ENCODE measurements at regions not wholly inside any gene's neighbourhood (a gene's known extent, or its start where the extent isn't known, plus 50 kb on each side); places are given as distances from the start of the nearest gene placed in this dataset.

DNA sequence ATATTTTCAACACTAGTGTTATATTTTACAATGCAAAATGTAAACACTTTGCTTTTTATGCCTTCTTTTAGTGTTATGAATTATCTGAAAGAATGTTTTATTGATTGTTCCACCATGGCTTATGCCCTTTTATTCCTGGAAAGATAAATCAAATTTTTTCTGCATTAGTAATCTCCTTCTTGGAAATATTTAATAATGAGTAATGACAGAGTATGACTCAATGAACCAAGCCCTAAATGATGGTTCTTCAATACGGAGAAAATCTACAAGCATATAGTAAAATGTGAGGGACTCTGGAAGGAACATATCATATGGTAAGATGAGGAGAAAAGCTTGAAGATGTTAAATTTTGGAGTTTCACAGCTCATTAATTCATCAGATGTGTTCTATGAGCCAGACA is 929.6 kb downstream of the C6orf118 start:
- Histone ChIP-seq H2BK5ac (ENCODE audit: low read depth, low read length, poor library complexity, severe bottlenecking) (no peak overlapping the region), H2AFZ (ENCODE audit: low read depth, low read length) (no peak overlapping the region), H3K23ac (ENCODE audit: low read length in 2 of 2) (no peak overlapping the region), H2BK120ac (ENCODE audit: low read depth, low read length) (no peak overlapping the region), H3K18ac (ENCODE audit: low read depth in 1 of 2, low read length in 2 of 2) (no peak overlapping the region), H3K27ac (ENCODE audit: low read length, poor library complexity, severe bottlenecking) (no peak overlapping the region), H3K14ac (ENCODE audit: low read length in 2 of 2) (no peak overlapping the region), H3K79me1 (replicated peaks; ENCODE audit: low read length, poor library complexity, severe bottlenecking) (no peaks in the 10 kb centered on the region), H3K4me2 (ENCODE audit: low read length, poor library complexity, severe bottlenecking) (no peak overlapping the region), H4K91ac (ENCODE audit: low read length) (no peak overlapping the region), H2BK15ac (ENCODE audit: low read depth, poor library complexity, severe bottlenecking) (no peak overlapping the region), H3K4me1 (ENCODE audit: control insufficient read depth, insufficient read depth, low read depth, low read length) (no peaks in the 10 kb centered on the region), H3K27me3 (ENCODE audit: control insufficient read depth in 1 of 2, insufficient read depth in 1 of 2, low read length in 2 of 2) (no peaks in the 10 kb centered on the region), H3K9ac (ENCODE audit: low read length) (no peak overlapping the region), H4K8ac (ENCODE audit: low read length) (no peak overlapping the region), H3K36me3 (ENCODE audit: control insufficient read depth in 1 of 2, insufficient read depth in 2 of 2, low read depth in 1 of 2, low read length in 2 of 2) (no peaks in the 10 kb centered on the region), H3K4me3 (ENCODE audit: insufficient read depth in 1 of 2, low read depth in 1 of 2, low read length in 2 of 2) (no peak overlapping the region), H2BK12ac (ENCODE audit: low read length in 2 of 2) (no peak overlapping the region), H2AK5ac (ENCODE audit: low read length, severe bottlenecking) (no peak overlapping the region), H3K4ac (ENCODE audit: low read depth in 1 of 2, low read length in 2 of 2) (no peak overlapping the region), H3K9me3 (ENCODE audit: control insufficient read depth, low read length) (peaks cover 9% of the 10 kb centered on the region)
- DNase-seq: no peak
- 76% methylated on average over 1 of the region's 1 CpG for WGBS

DNA sequence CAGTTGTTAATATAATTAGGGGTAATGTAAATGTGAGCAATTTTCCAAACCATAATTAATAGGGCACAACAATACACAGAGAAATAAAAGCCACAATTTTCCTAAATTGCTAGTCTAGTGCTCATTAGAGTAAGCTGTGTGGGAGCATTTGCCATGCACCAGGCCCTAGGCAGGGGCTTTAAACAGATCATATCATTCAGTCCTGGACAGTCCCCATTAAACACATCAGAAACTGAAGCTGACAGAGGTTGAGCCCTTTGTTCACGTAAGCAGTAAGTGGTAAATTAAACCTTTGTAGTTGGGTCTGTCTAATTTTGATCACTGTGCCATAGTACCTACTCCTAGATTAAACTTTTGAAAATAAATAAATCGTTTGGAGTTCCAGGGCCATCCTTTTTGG is 931.1 kb downstream of the C6orf118 start:
- Histone ChIP-seq H4K8ac (ENCODE audit: low read length) (no peak overlapping the region), H2AK5ac (ENCODE audit: low read length, severe bottlenecking) (no peak overlapping the region), H3K27me3 (ENCODE audit: control insufficient read depth in 1 of 2, insufficient read depth in 1 of 2, low read length in 2 of 2) (no peaks in the 10 kb centered on the region), H3K9me3 (ENCODE audit: control insufficient read depth, low read length) (peaks cover 9% of the 10 kb centered on the region), H3K14ac (ENCODE audit: low read length in 2 of 2) (no peak overlapping the region), H3K18ac (ENCODE audit: low read depth in 1 of 2, low read length in 2 of 2) (no peak overlapping the region), H2BK5ac (ENCODE audit: low read depth, low read length, poor library complexity, severe bottlenecking) (no peak overlapping the region), H2BK15ac (ENCODE audit: low read depth, poor library complexity, severe bottlenecking) (no peak overlapping the region), H3K4ac (ENCODE audit: low read depth in 1 of 2, low read length in 2 of 2) (no peak overlapping the region), H3K4me2 (ENCODE audit: low read length, poor library complexity, severe bottlenecking) (no peak overlapping the region), H3K36me3 (ENCODE audit: control insufficient read depth in 1 of 2, insufficient read depth in 2 of 2, low read depth in 1 of 2, low read length in 2 of 2) (no peaks in the 10 kb centered on the region), H2BK120ac (ENCODE audit: low read depth, low read length) (no peak overlapping the region), H2BK12ac (ENCODE audit: low read length in 2 of 2) (no peak overlapping the region), H3K4me3 (ENCODE audit: insufficient read depth in 1 of 2, low read depth in 1 of 2, low read length in 2 of 2) (no peak overlapping the region), H3K23ac (ENCODE audit: low read length in 2 of 2) (no peak overlapping the region), H3K4me1 (ENCODE audit: control insufficient read depth, insufficient read depth, low read depth, low read length) (no peaks in the 10 kb centered on the region), H3K9ac (ENCODE audit: low read length) (no peak overlapping the region), H3K27ac (ENCODE audit: low read length, poor library complexity, severe bottlenecking) (no peak overlapping the region), H4K91ac (ENCODE audit: low read length) (no peak overlapping the region), H2AFZ (ENCODE audit: low read depth, low read length) (no peak overlapping the region), H3K79me1 (replicated peaks; ENCODE audit: low read length, poor library complexity, severe bottlenecking) (no peaks in the 10 kb centered on the region)
- no peak for DNase-seq
- WGBS: no CpG with 5 or more reads among the region's 2 CpGs

GRCh38 chr6:164377348-164377918 is 932.0 kb downstream of the C6orf118 start:
- Histone ChIP-seq H3K79me1 (replicated peaks; ENCODE audit: low read length, poor library complexity, severe bottlenecking) (no peaks in the 10 kb centered on the region), H3K9me3 (ENCODE audit: control insufficient read depth, low read length) (peaks cover 9% of the 10 kb centered on the region), H3K4me2 (ENCODE audit: low read length, poor library complexity, severe bottlenecking) (no peak overlapping the region), H2AK5ac (ENCODE audit: low read length, severe bottlenecking) (no peak overlapping the region), H3K27me3 (ENCODE audit: control insufficient read depth in 1 of 2, insufficient read depth in 1 of 2, low read length in 2 of 2) (no peaks in the 10 kb centered on the region), H3K14ac (ENCODE audit: low read length in 2 of 2) (no peak overlapping the region), H3K9ac (ENCODE audit: low read length) (no peak overlapping the region), H4K8ac (ENCODE audit: low read length) (no peak overlapping the region), H4K91ac (ENCODE audit: low read length) (no peak overlapping the region), H2BK5ac (ENCODE audit: low read depth, low read length, poor library complexity, severe bottlenecking) (no peak overlapping the region), H2BK120ac (ENCODE audit: low read depth, low read length) (no peak overlapping the region), H3K23ac (ENCODE audit: low read length in 2 of 2) (no peak overlapping the region), H2AFZ (ENCODE audit: low read depth, low read length) (no peak overlapping the region), H3K4me3 (ENCODE audit: insufficient read depth in 1 of 2, low read depth in 1 of 2, low read length in 2 of 2) (no peak overlapping the region), H3K4me1 (ENCODE audit: control insufficient read depth, insufficient read depth, low read depth, low read length) (no peaks in the 10 kb centered on the region), H3K4ac (ENCODE audit: low read depth in 1 of 2, low read length in 2 of 2) (no peak overlapping the region), H3K27ac (ENCODE audit: low read length, poor library complexity, severe bottlenecking) (no peak overlapping the region), H3K18ac (ENCODE audit: low read depth in 1 of 2, low read length in 2 of 2) (no peak overlapping the region), H2BK12ac (ENCODE audit: low read length in 2 of 2) (no peak overlapping the region), H3K36me3 (ENCODE audit: control insufficient read depth in 1 of 2, insufficient read depth in 2 of 2, low read depth in 1 of 2, low read length in 2 of 2) (no peaks in the 10 kb centered on the region), H2BK15ac (ENCODE audit: low read depth, poor library complexity, severe bottlenecking) (no peak overlapping the region)
- no peak for DNase-seq
- WGBS: 28% methylated on average over 6 of the region's 6 CpGs

DNA sequence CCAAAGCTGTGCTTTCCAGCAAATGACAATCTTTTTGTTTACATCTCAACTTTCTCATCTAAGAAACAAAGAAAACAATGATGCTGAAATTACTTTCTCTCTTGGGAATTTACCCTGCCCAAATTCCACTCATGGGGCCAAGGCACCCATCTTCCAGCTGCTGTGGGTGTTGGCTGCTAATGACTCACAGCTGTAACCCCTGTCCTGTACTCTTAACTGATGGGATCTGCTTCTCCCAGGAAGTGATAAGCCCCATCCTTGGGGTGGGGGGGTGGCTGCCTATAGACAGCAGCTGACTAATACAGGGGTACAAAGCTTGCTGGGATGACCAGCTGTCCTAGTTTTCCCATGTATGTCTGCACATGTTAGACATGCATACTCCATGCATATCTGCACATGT is 938.6 kb downstream of the C6orf118 start:
- Histone ChIP-seq H3K4me1 (ENCODE audit: control insufficient read depth, insufficient read depth, low read depth, low read length) (no peaks in the 10 kb centered on the region), H3K4ac (ENCODE audit: low read depth in 1 of 2, low read length in 2 of 2) (no peak overlapping the region), H2BK12ac (ENCODE audit: low read length in 2 of 2) (no peak overlapping the region), H3K4me2 (ENCODE audit: low read length, poor library complexity, severe bottlenecking) (no peak overlapping the region), H2AK5ac (ENCODE audit: low read length, severe bottlenecking) (no peak overlapping the region), H3K9me3 (ENCODE audit: control insufficient read depth, low read length) (no peaks in the 10 kb centered on the region), H3K14ac (ENCODE audit: low read length in 2 of 2) (no peak overlapping the region), H2BK5ac (ENCODE audit: low read depth, low read length, poor library complexity, severe bottlenecking) (no peak overlapping the region), H2BK120ac (ENCODE audit: low read depth, low read length) (no peak overlapping the region), H3K4me3 (ENCODE audit: insufficient read depth in 1 of 2, low read depth in 1 of 2, low read length in 2 of 2) (no peak overlapping the region), H3K36me3 (ENCODE audit: control insufficient read depth in 1 of 2, insufficient read depth in 2 of 2, low read depth in 1 of 2, low read length in 2 of 2) (no peaks in the 10 kb centered on the region), H3K23ac (ENCODE audit: low read length in 2 of 2) (no peak overlapping the region), H4K8ac (ENCODE audit: low read length) (no peak overlapping the region), H4K91ac (ENCODE audit: low read length) (no peak overlapping the region), H3K27ac (ENCODE audit: low read length, poor library complexity, severe bottlenecking) (no peak overlapping the region), H2AFZ (ENCODE audit: low read depth, low read length) (no peak overlapping the region), H3K27me3 (ENCODE audit: control insufficient read depth in 1 of 2, insufficient read depth in 1 of 2, low read length in 2 of 2) (no peaks in the 10 kb centered on the region), H3K18ac (ENCODE audit: low read depth in 1 of 2, low read length in 2 of 2) (no peak overlapping the region), H2BK15ac (ENCODE audit: low read depth, poor library complexity, severe bottlenecking) (no peak overlapping the region), H3K79me1 (replicated peaks; ENCODE audit: low read length, poor library complexity, severe bottlenecking) (no peaks in the 10 kb centered on the region), H3K9ac (ENCODE audit: low read length) (no peak overlapping the region)
- DNase-seq: no peak
